ENCODE measurements at regions not wholly inside any gene's neighbourhood (a gene's known extent, or its start where the extent isn't known, plus 50 kb on each side); places are given as distances from the start of the nearest gene placed in this dataset.

GRCh38 chr1:218991089-218991488 is 182.6 kb upstream of the LYPLAL1 start:
- Mint-ChIP-seq H3K4me3 (no peak overlapping the region), H3K4me1 (no peaks in the 10 kb centered on the region)

GRCh38 chr1:218994615-218995014 is 179.1 kb upstream of the LYPLAL1 start:
- Histone ChIP-seq H3K36me3 (replicated peaks in 1 of 2; ENCODE audit: control insufficient read depth in 1 of 2, insufficient read depth in 2 of 2, low read length in 2 of 2) (no peaks in the 10 kb centered on the region), H4K20me1 (ENCODE audit: insufficient read depth, low read length) (no peaks in the 10 kb centered on the region), H3K79me2 (ENCODE audit: insufficient read depth, low read length) (no peaks in the 10 kb centered on the region), H3K27me3 (ENCODE audit: control insufficient read depth in 2 of 2, insufficient read depth in 2 of 2, low read length in 2 of 2) (no peaks in the 10 kb centered on the region), H3K4me1 (ENCODE audit: control insufficient read depth in 1 of 2, insufficient read depth in 2 of 2, low read length in 2 of 2) (no peaks in the 10 kb centered on the region), H2AFZ (ENCODE audit: insufficient read depth, low read depth, low read length, poor library complexity, severe bottlenecking) (no peak overlapping the region), H3K9ac (ENCODE audit: insufficient read depth, low read length, poor library complexity, severe bottlenecking) (no peak overlapping the region), H3K4me3 (replicated peaks in 1 of 3; ENCODE audit: low read depth in 2 of 3, low read length in 3 of 3) (no peak overlapping the region), H3K4me2 (replicated peaks; ENCODE audit: extremely low read depth, low read length, poor library complexity, severe bottlenecking) (no peak overlapping the region), H3K9me3 (replicated peaks in 1 of 2; ENCODE audit: control insufficient read depth in 1 of 2, insufficient read depth in 1 of 2, low read length in 2 of 2) (no peaks in the 10 kb centered on the region), H3K27ac (ENCODE audit: low read depth in 1 of 2, low read length in 2 of 2) (no peak overlapping the region)
- Mint-ChIP-seq H3K27me3 (ENCODE audit: low read depth in 3 of 3) (no peaks in the 10 kb centered on the region), H3K27ac (no peak overlapping the region), H3K4me3 (no peak overlapping the region), H3K4me1 (no peaks in the 10 kb centered on the region), H3K36me3 (no peaks in the 10 kb centered on the region), H3K9me3 (peaks cover 0 to 6% (median 0%) of the 10 kb centered on the region in 7 donors)
- intact Hi-C loops (cut with micrococcal nuclease), result no loop called here
- TF ChIP-seq CTCF (IDR thresholded peaks at IDR 0.05), result no peak
- WGBS (ENCODE audit: insufficient coverage), result no CpG with 5 or more reads among the region's 1 CpG
- DNase-seq, result no peak

More at GRCh38 chr1:218991089-218991488, 182.6 kb upstream of the LYPLAL1 start:
- H3K79me2 ChIP-seq (ENCODE audit: insufficient read depth, low read length), result no peaks in the 10 kb centered on the region
- H3K4me1 ChIP-seq (ENCODE audit: control insufficient read depth in 1 of 2, insufficient read depth in 2 of 2, low read length in 2 of 2), result no peaks in the 10 kb centered on the region
- Mint-ChIP-seq H3K36me3 (no peaks in the 10 kb centered on the region), H3K9me3 (peaks cover 0 to 6% (median 2%) of the 10 kb centered on the region in 7 donors), H3K27ac (no peak overlapping the region), H3K27me3 (ENCODE audit: low read depth in 3 of 3) (peaks cover 0 to under 1% (median 0%) of the 10 kb centered on the region in 3 donors)
- TF ChIP-seq CTCF (IDR thresholded peaks at IDR 0.05), result no peak
- H3K9me3 ChIP-seq (replicated peaks in 1 of 2; ENCODE audit: control insufficient read depth in 1 of 2, insufficient read depth in 1 of 2, low read length in 2 of 2), result no peaks in the 10 kb centered on the region
- H3K27ac ChIP-seq (ENCODE audit: low read depth in 1 of 2, low read length in 2 of 2), result no peak overlapping the region
- H3K4me2 ChIP-seq (replicated peaks; ENCODE audit: extremely low read depth, low read length, poor library complexity, severe bottlenecking), result no peak overlapping the region
- H3K36me3 ChIP-seq (replicated peaks in 1 of 2; ENCODE audit: control insufficient read depth in 1 of 2, insufficient read depth in 2 of 2, low read length in 2 of 2), result no peaks in the 10 kb centered on the region
- H2AFZ ChIP-seq (ENCODE audit: insufficient read depth, low read depth, low read length, poor library complexity, severe bottlenecking), result no peak overlapping the region
- H3K27me3 ChIP-seq (ENCODE audit: control insufficient read depth in 2 of 2, insufficient read depth in 2 of 2, low read length in 2 of 2), result no peaks in the 10 kb centered on the region
- H3K4me3 ChIP-seq (replicated peaks in 1 of 3; ENCODE audit: low read depth in 2 of 3, low read length in 3 of 3), result no peak overlapping the region
- WGBS (ENCODE audit: insufficient coverage), result no CpG with 5 or more reads among the region's 1 CpG
- no peak overlapping the region for H3K9ac ChIP-seq (ENCODE audit: insufficient read depth, low read length, poor library complexity, severe bottlenecking)
- intact Hi-C loops (cut with micrococcal nuclease), result no loop called here
- DNase-seq, result no peak
- H4K20me1 ChIP-seq (ENCODE audit: insufficient read depth, low read length), result no peaks in the 10 kb centered on the region
